ENCODE measurements at regions not wholly inside any gene's neighbourhood (a gene's known extent, or its start where the extent isn't known, plus 50 kb on each side); places are given as distances from the start of the nearest gene placed in this dataset.

DNA sequence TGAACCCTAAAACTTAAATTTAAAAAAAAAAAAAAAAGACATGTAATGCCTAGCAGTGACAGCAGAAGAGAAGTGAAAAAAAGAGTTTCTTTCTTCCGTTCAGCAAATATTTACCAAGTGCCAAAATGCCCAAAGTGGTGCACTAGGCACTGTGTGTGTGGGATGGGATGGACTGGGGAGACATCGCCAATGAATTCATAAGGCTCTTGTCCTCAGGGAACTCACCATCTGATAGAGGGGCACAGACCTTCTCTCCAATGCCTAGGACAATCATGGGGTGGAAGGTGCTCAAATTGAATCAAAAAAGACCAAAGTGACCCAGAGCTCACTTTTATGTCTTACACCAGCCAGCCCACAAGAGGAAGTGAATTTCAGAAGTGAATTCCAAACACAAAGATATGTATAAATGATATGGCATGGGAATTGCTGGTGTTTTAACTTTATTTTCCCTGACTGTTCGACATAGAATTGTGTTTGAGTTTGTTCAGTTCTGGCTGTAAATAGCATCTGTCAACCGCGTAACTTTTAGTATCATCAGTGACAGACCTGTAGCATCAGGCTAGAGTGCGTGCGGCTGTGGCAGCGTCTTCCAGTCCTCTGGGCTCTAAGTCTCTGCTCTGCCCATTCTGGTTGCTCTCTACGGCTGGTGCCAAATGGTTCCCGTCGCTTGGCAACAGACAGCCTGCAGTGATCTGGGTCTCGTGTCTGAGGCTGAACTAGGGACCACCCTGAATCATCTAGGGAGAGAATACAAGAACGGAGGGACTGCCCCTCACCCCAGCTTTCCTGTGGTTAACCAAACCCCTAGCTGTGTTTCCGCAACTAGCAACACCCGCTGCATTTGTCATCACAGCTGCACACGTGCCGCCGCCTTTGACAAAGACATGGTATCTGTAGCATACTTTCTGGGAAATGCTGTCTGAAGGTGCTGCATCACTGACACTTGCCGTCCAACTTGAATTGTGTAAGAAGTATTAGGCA, 154.0 kb upstream of the THBS1 start:
- Mint-ChIP-seq H3K4me1 (ENCODE audit: low read depth) (peaks cover 24% of the 10 kb centered on the region), H3K27me3 (ENCODE audit: low read depth) (peaks cover 23% of the 10 kb centered on the region), H3K9me3 (no peaks in the 10 kb centered on the region), H3K36me3 (ENCODE audit: insufficient read depth) (no peaks in the 10 kb centered on the region), H3K4me3 (peak overlapping the region; percentile 34)
- ATAC-seq (peak; percentile 89 to 92), DNase-seq (peak; percentile 55)

DNA sequence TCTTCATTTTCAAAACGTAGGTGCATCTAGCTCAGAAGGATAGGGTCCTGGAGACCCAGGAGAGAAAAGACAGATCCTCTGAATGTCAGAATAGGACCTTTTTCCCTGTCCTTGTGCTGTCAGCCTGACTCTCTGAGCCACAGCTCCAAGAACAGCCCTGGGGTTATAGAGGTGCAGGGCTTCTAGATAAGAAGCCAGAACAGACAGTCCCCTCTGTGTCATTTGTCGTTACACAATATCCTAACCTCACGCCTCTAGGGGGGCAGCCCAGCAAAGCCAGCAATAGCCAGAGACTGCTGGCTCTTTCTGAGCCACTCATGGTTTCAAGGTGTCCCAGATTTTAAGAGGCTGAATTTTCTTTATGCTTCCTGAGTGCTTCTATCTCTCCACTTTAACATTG, 153.2 kb upstream of the THBS1 start:
- H3K4me3 Mint-ChIP-seq, result no peak overlapping the region
- H3K4me1 Mint-ChIP-seq (ENCODE audit: low read depth), result peaks cover 24% of the 10 kb centered on the region
- no peaks in the 10 kb centered on the region for H3K9me3 Mint-ChIP-seq
- ATAC-seq (peak; percentile 1 to 26), DNase-seq (no peak)
- peaks cover 26% of the 10 kb centered on the region for H3K27me3 Mint-ChIP-seq (ENCODE audit: low read depth)
- no peaks in the 10 kb centered on the region for H3K36me3 Mint-ChIP-seq (ENCODE audit: insufficient read depth)

DNA sequence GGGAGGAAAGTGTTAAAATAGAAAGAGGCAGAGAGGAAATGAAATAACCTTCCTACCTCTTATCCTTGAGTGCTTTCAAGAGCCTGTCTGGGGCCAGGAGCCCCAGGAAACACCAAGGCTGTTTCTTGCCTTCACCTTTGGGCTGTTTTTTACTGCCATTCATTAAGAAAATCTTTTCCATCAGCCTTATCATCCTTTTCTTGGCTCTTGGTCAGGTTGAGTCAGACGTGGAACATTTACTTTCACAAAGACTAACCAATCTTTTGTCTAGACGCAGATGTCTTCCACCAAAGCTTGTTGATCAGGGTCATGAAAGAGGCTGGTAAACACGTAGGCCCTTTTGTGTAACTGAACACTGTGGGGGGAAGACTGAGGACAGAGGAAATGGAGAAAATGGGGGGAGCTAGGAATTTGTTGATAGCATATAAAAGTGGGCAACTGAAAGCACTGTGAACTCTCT, 151.0 kb upstream of the THBS1 start:
- Mint-ChIP-seq H3K36me3 (ENCODE audit: insufficient read depth) (no peaks in the 10 kb centered on the region), H3K9me3 (no peaks in the 10 kb centered on the region), H3K27me3 (ENCODE audit: low read depth) (peaks cover 43% of the 10 kb centered on the region), H3K4me3 (no peak overlapping the region), H3K4me1 (ENCODE audit: low read depth) (peaks cover 24% of the 10 kb centered on the region)
- ATAC-seq (peak; percentile 29 to 35), DNase-seq (no peak)

DNA sequence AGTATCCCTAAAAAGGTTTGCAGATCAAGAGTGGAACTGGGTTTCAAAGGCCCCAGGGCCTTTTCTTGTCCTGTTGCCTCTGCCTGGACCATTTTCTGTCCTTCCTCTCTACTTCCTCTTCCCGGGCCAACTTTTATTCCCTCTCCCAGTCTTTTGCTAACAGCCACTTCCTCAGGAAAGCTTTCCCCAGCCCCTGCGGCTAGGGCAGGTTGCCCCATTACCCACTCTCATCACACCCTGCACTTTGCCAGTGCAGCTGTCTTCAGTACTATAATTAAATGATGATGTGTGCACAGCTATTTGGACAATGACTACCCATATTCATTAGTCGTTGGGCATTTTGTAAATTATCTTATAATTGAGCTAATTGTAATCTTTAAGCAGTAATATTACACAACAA, 150.5 kb upstream of the THBS1 start:
- peaks cover 24% of the 10 kb centered on the region for H3K4me1 Mint-ChIP-seq (ENCODE audit: low read depth)
- H3K9me3 Mint-ChIP-seq, result no peaks in the 10 kb centered on the region
- DNase-seq (no peak), ATAC-seq (no peak)
- no peak overlapping the region for H3K4me3 Mint-ChIP-seq
- peaks cover 43% of the 10 kb centered on the region for H3K27me3 Mint-ChIP-seq (ENCODE audit: low read depth)
- no peaks in the 10 kb centered on the region for H3K36me3 Mint-ChIP-seq (ENCODE audit: insufficient read depth)

DNA sequence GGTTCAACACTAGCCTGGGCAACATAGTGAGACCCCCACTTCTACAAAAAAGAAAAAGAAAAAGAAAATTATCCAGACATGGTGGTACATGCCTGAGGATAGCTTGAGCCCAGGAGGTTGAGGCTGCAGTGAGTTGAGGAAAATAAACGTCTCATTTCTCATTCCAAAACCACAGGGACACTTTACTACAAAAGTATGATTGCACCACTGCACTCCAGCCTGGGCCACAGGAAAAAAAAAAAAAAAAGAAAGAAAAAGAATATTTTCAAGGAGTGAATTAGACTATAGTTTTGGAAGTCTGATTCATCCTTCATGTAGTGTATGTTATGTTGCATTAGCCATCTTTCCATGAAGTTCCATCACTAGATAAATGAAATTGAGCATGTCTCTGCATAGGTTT, 149.5 kb upstream of the THBS1 start:
- H3K4me1 Mint-ChIP-seq (ENCODE audit: low read depth), result peaks cover 23% of the 10 kb centered on the region
- H3K4me3 Mint-ChIP-seq, result no peak overlapping the region
- peaks cover 44% of the 10 kb centered on the region for H3K27me3 Mint-ChIP-seq (ENCODE audit: low read depth)
- H3K36me3 Mint-ChIP-seq (ENCODE audit: insufficient read depth), result no peaks in the 10 kb centered on the region
- no peaks in the 10 kb centered on the region for H3K9me3 Mint-ChIP-seq
- DNase-seq (no peak), ATAC-seq (no peak)

DNA sequence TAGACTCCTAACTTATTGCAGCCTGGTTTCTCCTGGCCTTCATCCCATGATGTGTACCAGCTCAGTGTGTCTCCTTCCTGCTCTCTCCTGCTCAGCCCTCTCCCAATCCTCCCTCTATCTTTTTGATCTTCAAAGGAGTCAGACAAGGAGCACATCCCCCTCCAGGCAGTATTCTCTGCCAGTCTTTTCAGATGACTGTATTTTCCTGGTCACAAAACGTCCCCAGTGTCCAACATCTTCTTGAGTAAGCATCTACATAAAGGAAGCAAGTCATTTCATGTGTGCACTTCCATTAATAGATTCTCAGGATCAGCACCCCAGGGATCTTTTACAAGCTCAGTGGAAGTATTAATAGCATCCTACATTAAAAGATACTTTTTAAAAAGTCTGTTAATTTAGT, 148.9 kb upstream of the THBS1 start:
- Mint-ChIP-seq H3K36me3 (ENCODE audit: insufficient read depth) (no peaks in the 10 kb centered on the region), H3K4me3 (no peak overlapping the region), H3K4me1 (ENCODE audit: low read depth) (peaks cover 18% of the 10 kb centered on the region), H3K27me3 (ENCODE audit: low read depth) (peaks cover 47% of the 10 kb centered on the region), H3K9me3 (no peaks in the 10 kb centered on the region)
- ATAC-seq (no peak), DNase-seq (no peak)

DNA sequence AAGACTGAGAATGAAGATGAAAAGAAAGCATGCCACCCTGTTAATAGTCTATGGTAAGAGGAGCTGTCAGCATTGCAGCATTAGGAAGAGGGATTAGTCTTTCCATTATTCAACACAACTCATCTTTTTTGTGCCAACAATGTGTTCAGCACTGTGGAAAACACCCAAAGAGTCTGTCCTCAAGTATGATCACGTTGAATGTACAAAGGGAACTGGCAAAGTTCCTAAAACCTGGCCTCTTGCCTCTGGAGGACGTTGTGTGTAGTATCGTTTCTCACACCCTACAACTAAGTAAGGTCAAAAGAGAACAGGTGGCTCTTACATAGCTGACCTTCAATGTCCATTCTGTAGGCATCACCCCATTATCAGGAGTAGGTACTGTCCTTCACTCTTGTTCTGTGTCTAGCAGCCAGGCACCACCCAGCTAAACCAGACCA, 147.9 kb upstream of the THBS1 start:
- peaks cover 47% of the 10 kb centered on the region for H3K27me3 Mint-ChIP-seq (ENCODE audit: low read depth)
- H3K4me1 Mint-ChIP-seq (ENCODE audit: low read depth), result peaks cover 9% of the 10 kb centered on the region
- no peaks in the 10 kb centered on the region for H3K9me3 Mint-ChIP-seq
- H3K36me3 Mint-ChIP-seq (ENCODE audit: insufficient read depth), result no peaks in the 10 kb centered on the region
- no peak for DNase-seq
- no peak for ATAC-seq
- no peak overlapping the region for H3K4me3 Mint-ChIP-seq

GRCh38 chr15:39433376-39433775, 147.5 kb upstream of the THBS1 start:
- Mint-ChIP-seq H3K9me3 (no peaks in the 10 kb centered on the region), H3K4me1 (ENCODE audit: low read depth) (peaks cover 4% of the 10 kb centered on the region), H3K36me3 (ENCODE audit: insufficient read depth) (no peaks in the 10 kb centered on the region), H3K27me3 (ENCODE audit: low read depth) (peaks cover 45% of the 10 kb centered on the region), H3K4me3 (no peak overlapping the region)
- ATAC-seq (no peak), DNase-seq (no peak)

GRCh38 chr15:39434163-39434562, 146.7 kb upstream of the THBS1 start:
- DNase-seq (no peak), ATAC-seq (no peak)
- peaks cover 4% of the 10 kb centered on the region for H3K4me1 Mint-ChIP-seq (ENCODE audit: low read depth)
- H3K9me3 Mint-ChIP-seq, result no peaks in the 10 kb centered on the region
- H3K27me3 Mint-ChIP-seq (ENCODE audit: low read depth), result peaks cover 46% of the 10 kb centered on the region
- H3K36me3 Mint-ChIP-seq (ENCODE audit: insufficient read depth), result no peaks in the 10 kb centered on the region
- no peak overlapping the region for H3K4me3 Mint-ChIP-seq

DNA sequence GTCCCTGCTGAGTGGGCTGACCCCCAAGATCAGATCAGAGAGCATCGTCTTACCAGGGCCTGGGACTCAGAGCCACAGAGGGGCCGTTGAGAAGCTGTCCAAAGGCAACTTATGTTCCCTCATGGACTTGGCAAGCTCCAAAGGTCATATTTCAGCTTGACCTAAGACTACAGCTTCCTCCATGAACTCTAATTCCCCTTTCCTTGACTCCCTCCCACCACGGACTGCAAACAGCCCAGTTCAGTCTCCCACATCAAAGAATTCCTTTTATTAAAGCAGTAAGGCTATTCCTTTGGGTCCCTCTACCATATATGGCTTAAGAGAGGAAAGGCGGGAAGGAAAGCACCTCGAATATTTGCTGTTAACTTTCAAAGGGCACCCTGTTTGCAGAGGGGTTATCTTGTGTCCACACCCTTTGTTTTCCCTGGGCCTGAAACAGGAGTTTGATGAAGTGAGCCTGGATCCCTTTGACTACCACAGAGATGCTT, 146.1 kb upstream of the THBS1 start:
- Mint-ChIP-seq H3K36me3 (ENCODE audit: insufficient read depth) (no peaks in the 10 kb centered on the region), H3K4me1 (ENCODE audit: low read depth) (peaks cover 4% of the 10 kb centered on the region), H3K27me3 (ENCODE audit: low read depth) (peaks cover 45% of the 10 kb centered on the region), H3K4me3 (no peak overlapping the region), H3K9me3 (no peaks in the 10 kb centered on the region)
- ATAC-seq (no peak), DNase-seq (no peak)

DNA sequence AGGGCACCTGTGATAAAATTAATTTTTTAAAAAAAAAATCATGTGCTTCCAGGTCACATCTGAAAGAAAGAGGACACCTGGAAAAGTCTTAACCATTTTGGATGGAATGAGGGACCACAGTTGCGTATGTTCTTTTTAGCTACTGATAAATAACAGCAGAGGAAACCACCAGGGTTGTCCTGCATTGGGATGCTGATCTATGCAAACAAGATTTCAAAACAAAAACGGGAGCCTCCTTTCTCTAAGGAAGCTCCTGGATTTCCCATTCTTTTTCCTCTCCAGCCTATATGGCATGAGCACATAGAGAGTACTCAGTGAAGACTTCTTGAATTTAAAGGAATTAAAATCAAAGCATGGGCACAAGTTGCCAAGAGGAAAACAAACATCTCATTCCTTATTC, 145.6 kb upstream of the THBS1 start:
- DNase-seq, result no peak
- Mint-ChIP-seq H3K4me3 (no peak overlapping the region), H3K4me1 (ENCODE audit: low read depth) (peaks cover 3% of the 10 kb centered on the region), H3K27me3 (ENCODE audit: low read depth) (peaks cover 46% of the 10 kb centered on the region), H3K36me3 (ENCODE audit: insufficient read depth) (no peaks in the 10 kb centered on the region), H3K9me3 (no peaks in the 10 kb centered on the region)
- ATAC-seq, result no peak

- peaks cover 38% of the 10 kb centered on the region for H3K27me3 Mint-ChIP-seq (ENCODE audit: low read depth)
- no peaks in the 10 kb centered on the region for H3K9me3 Mint-ChIP-seq
- no peak overlapping the region for H3K4me3 Mint-ChIP-seq
- ATAC-seq (no peak), DNase-seq (no peak)
- H3K36me3 Mint-ChIP-seq (ENCODE audit: insufficient read depth), result no peaks in the 10 kb centered on the region
- no peaks in the 10 kb centered on the region for H3K4me1 Mint-ChIP-seq (ENCODE audit: low read depth)
Measured at GRCh38 chr15:39438260-39438659, 142.6 kb upstream of the THBS1 start.

DNA sequence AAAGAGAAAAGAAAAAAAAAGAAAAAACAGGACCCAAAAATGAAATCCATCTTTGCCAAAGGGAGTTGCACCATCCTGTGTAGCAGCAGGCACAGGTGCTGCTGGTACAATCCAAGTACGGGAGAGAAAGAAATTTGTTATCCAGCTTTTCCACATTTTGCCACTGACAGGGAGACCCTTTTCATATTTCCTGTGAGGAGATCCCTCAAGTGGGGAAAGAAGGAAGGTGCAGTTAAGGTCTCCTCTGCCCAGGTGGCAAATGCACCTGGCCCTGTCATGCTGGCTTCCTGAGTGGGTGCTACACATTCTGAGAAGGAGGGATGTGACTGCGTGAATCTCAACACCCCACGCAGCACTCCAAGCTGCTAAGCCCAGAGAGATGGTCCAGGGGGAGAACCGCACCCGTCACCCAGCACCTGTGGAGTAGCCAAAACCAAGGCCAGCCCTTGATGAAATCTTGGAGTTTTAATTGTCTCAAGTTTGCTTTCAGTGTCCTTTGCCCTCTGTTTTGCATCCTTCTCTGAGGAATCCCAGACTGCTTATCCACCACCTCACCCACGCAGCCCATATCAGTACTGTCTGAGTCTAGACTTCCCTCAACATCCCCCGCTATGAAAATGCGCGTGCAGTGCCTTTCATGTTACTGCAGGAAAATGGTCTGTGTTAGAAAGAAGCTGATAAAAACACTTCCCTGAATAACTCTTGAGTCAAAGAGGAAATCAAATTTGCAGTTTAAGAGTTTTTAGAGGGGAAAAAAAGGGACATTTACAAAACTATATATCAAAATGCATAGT, 141.9 kb upstream of the THBS1 start:
- ATAC-seq, result no peak
- H3K4me1 Mint-ChIP-seq (ENCODE audit: low read depth), result no peaks in the 10 kb centered on the region
- no peaks in the 10 kb centered on the region for H3K36me3 Mint-ChIP-seq (ENCODE audit: insufficient read depth)
- peaks cover 33% of the 10 kb centered on the region for H3K27me3 Mint-ChIP-seq (ENCODE audit: low read depth)
- H3K4me3 Mint-ChIP-seq, result no peak overlapping the region
- DNase-seq, result no peak
- no peaks in the 10 kb centered on the region for H3K9me3 Mint-ChIP-seq

DNA sequence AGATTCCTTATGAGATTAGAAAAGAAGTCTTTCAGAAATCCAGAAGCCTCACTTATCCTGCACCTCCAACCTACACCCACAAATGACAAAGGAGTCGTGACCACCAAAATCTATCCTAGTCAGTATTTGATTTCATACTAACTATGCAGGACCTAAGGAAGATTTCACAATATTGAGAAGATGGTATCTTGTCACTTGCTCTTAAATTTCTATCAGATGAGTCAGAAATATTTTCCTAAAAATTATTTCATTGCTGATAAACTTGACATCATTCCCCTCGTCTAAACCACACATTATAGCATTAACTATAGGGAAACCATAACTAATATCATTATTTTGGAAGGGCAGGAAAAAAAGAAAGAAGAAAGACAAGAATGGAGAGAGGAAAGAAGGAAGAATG, 138.0 kb upstream of the THBS1 start:
- H3K4me3 Mint-ChIP-seq, result no peak overlapping the region
- ATAC-seq (no peak), DNase-seq (no peak)
- H3K36me3 Mint-ChIP-seq (ENCODE audit: insufficient read depth), result no peaks in the 10 kb centered on the region
- H3K4me1 Mint-ChIP-seq (ENCODE audit: low read depth), result no peaks in the 10 kb centered on the region
- H3K9me3 Mint-ChIP-seq, result no peaks in the 10 kb centered on the region
- H3K27me3 Mint-ChIP-seq (ENCODE audit: low read depth), result peaks cover 28% of the 10 kb centered on the region
